Left hindlimb (tissue), 1 donor: ENCODE measurements at regions not wholly inside any gene's neighbourhood (a gene's known extent, or its start where the extent isn't known, plus 50 kb on each side); places are given as distances from the start of the nearest gene placed in this dataset.
"Not testable (repeated sequence)": the region's sequence is repeated elsewhere in the genome, so short reads cannot be mapped to it uniquely, and the experiment has no call there.

Experiments used
- DNase-seq: peaks from one replicate; pipeline ENCODE4 v3.0.0-alpha.2; 2018

GRCh38 chr5:69006030-69006429 lies 87.8 kb upstream of the SLC30A5 start:
- no peak for DNase-seq

- no peak for DNase-seq
These were observed 86.7 kb upstream of the SLC30A5 start for GRCh38 chr5:69007163-69007562.

GRCh38 chr5:69007726-69008368 lies 86.0 kb upstream of the SLC30A5 start:
- peak; percentile 60 for DNase-seq

DNA sequence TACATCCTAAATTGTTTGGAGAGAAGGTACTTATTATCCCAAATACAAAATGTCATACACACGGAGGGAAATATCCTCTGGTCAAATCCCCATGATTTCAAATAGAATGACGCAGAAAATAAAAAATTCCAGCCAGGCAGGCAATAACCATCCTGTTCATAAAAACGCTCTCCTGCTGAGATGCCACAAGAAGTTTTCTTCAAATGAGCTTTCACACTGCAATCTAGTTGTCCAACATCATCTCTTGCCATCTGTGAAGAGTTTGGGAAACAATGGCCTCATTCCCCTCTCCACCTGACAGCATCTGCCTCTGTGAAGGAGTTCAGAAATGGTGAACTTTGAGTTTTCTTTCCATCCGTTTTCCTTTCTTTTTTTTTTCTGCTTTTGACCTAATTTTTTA lies 83.3 kb upstream of the SLC30A5 start:
- DNase-seq, result no peak

GRCh38 chr5:69011910-69012309 lies 81.9 kb upstream of the SLC30A5 start:
- no peak for DNase-seq

DNA sequence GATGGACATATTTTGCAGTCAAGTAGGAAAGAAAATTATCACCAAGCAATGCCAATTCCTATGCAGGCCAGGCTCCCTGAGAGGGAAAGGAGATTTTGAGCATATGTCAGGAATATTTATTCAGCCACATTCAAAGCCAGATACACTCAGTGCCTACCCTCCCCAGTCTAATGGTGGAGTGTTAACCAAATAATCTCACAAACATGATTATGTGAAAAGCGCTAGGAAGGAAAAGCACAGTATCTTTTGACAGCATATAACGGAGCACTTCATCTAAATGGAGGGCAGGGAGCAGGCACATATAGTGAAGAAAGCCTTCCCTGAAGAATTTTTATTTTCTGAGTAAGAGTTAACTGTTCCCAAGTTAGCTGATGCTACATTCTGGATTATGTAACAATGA lies 80.3 kb upstream of the SLC30A5 start:
- no peak for DNase-seq

DNA sequence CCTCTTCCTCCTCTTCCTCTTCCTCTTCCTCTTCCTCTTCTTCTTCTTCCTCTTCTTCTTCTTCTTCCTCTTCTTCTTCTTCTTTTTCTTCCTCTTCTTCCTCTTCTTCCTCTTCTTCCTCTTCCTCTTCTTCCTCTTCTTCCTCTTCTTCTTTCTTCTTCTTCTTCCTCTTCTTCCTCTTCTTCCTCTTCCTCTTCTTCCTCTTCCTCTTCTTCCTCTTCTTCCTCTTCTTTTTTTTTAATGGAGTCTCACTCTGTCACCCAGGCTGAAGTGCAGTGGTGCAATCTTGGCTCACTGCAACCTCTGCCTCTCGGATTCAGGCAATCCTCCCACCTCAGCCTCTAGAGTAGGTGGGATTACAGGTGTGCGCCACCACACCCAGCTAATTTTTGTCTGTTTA lies 79.8 kb upstream of the SLC30A5 start:
- not testable (repeated sequence) for DNase-seq

DNA sequence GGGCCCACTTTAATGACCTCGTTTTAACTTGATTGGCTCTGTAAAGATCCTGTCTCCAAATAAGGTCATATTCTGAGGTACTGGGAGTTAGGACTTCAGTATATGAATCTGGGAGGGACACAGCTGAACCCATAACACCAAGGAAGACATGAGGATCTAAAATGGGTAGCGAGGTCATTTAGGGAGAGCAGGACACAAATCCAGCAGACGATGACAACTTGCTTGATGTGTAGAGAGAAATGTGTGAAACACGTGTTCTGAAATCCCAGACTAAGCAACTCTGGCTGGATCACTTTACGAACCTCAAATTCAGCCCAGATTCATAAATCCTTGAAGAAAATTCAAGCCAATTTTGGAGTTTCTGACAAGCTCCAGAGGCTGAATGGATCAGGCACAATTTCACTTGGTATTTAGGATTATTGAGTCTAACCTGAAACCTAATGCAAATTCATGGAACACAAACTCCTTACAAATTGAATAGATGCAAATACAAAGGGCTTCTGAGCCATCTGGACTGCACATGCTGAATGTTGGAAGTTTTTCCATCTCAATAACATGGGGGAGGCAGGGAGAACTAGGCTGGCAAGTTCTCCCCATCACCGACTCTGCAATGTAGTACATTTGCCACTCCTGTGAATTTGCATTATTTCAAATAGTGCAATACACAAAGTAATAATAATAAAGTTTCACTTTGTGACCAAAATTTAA lies 74.0 kb upstream of the SLC30A5 start:
- DNase-seq, result no peak

DNA sequence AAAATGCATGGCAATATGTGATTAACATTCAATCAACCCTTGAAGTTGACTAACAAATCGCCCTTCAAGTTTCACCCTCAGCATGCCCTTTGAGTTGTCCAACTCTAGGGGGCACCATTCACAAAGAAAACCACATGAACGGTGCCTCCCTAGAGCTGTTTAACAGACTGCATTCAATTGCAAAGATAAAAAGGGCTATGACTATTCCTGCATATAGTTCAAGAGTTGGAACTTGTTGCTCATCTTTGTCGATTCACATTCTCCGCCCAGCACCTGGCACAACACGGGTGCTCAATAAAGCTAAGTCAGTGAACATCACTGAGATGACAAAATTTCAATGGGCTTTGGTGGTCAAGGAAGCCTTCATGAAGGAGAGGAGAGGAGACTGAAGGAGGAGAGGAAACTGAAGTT lies 69.6 kb upstream of the SLC30A5 start:
- DNase-seq, result no peak

- DNase-seq, result no peak
These were observed 64.5 kb upstream of the SLC30A5 start for GRCh38 chr5:69029292-69029691.

DNA sequence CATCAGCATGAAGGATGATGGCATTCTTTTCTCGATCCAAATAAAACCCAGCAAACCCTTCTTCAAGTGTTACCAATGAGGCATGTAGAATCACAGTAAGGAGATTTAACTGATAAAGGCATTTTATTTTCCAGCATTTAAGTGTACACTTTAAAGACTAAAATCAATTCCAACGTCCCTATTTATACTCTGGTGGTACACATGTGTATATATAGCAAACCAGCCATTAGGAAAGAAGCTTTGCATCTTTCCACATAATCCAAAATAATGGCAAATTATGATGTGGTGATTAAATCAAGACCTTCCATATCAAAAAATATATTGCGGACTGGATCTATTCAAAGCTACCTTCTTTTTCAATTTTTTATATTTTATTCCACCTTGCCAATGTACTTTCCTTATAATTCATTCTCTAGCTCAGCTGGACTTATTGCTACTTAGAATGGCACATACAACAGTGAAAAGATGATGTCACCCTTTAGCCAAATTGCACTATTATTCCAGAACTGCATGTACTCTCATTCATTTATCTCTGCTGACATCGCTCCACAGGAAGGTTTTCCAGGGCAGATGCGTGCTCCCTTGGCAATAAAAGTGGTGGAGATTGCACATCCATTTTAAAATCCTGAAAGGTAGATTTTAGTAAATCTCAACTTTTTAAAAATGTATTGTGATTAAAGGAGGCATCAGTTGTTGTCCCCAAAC lies 63.3 kb upstream of the SLC30A5 start:
- DNase-seq, result no peak

DNA sequence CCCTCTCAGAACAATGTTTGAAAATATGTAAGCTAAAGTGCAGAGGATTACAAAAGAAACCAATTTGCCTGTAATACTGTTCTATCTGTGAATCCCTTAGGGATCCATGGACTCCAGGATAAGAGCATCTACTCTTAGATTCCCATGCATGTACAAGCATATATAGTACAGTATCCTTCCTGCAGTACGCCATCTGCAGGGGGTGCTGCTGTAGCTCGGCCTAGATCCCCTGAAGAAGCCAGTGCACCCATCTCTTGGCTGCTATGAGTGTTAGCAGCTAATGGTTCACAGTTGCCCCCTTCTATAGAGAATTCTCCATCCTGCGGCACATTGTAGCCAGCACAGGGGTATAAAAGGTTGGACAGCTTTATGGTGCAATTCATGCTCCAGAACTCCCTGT lies 61.8 kb upstream of the SLC30A5 start:
- DNase-seq, result no peak

- DNase-seq, result no peak
These were observed 60.1 kb upstream of the SLC30A5 start for GRCh38 chr5:69033690-69034089.

- no peak for DNase-seq
These were observed 58.9 kb upstream of the SLC30A5 start for GRCh38 chr5:69034898-69035297.

DNA sequence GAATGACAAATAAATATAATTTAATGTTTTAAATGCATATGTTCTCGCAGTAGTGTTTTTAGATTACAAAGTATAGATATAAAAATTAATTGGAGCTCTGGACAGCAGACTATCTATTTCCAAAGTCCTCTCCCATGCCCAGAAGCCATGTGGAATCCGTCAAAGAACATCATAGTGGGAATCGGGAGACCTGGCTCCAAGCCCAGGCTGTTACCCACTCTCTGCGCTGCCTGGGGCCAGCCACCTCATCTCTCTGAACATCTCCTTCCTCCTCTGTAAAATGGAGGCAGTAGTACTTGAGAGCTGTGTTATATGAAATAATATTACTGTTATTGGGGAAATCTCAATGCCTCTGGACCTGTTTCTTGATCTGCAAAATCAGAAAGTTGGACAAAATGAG lies 58.1 kb upstream of the SLC30A5 start:
- DNase-seq, result no peak

GRCh38 chr5:69038539-69038938 lies 55.3 kb upstream of the SLC30A5 start:
- no peak for DNase-seq

DNA sequence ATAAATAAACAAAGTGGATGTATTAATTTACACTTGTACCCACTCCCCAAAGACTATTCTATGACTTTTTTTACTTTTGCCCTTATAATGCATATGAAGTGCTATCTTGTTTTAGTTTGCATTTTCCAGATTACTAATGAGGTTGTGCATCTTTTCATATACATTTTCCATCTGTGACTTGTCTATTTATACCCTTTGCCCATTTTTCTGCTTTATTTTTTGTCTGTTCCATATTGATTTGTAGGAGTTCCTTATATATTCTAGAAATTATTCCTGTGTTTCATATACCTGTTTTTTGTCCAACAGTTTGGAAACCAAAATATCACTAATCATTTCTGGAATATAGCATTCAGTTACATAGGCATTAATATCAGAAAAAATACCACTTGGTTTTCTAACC lies 54.0 kb upstream of the SLC30A5 start:
- no peak for DNase-seq

- DNase-seq, result no peak
These were observed 51.3 kb upstream of the SLC30A5 start for GRCh38 chr5:69042500-69042899.

DNA sequence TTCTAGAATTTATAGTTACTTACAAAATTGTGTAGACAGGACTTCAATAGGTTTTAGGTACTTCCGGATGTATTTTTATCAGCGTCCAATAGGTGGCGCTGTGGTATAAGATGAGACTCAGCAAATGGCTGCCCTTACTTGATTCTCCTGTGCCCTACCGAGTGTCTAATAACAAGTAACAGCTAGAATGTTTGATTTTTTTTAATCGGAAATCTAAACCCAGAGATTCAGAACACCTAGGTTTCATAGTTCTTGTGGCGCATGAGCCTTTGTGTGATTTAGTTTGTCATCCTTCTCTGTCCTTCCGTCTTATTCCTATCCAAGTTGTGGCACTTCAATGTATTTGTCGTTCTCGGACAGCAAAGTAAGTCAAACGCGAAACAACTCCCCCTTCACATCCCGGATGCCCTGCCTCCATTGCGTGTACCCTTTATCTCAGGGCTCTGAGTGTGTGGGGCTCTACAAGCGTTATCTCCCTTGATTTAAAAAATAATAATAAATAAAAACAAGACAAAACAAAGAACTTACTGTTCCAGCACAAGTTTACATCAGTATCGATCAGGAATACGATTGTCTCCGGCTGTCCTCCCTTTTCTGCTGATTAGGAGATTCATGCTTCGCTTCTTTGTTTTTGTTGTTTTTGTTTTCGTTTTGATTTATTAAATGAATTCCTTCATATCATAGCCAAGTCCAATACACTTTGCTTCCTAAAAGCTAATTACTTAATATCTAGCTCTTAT lies 50.7 kb upstream of the SLC30A5 start:
- peak; percentile 81 for DNase-seq

GRCh38 chr5:69043655-69043996 lies 50.2 kb upstream of the SLC30A5 start:
- no peak for DNase-seq
